HG03432 (cell line): ENCODE measurements at regions not wholly inside any gene's neighbourhood (a gene's known extent, or its start where the extent isn't known, plus 50 kb on each side); places are given as distances from the start of the nearest gene placed in this dataset.

Experiments
- ATAC-seq: cut with Tn5 transposase; IDR thresholded peaks from one replicate; pipeline ENCODE4 v1.9.1; 2021; ENCODE audit warnings: mild to moderate bottlenecking, moderate library complexity; ENCODE audit not compliant: unreplicated experiment

- ATAC-seq: no peak
Observed at GRCh38 chr7:159269745-159270144, 125.1 kb upstream of the VIPR2 start.

- ATAC-seq: no peak
Observed at GRCh38 chr7:159263430-159263829, 118.8 kb upstream of the VIPR2 start.

- no peak for ATAC-seq
Observed at GRCh38 chr7:159253657-159254056, 109.0 kb upstream of the VIPR2 start.

GRCh38 chr7:159250471-159250870, 105.8 kb upstream of the VIPR2 start:
- ATAC-seq: no peak

- no peak for ATAC-seq
Observed at GRCh38 chr7:159249671-159250070, 105.0 kb upstream of the VIPR2 start.

GRCh38 chr7:159247910-159248309, 103.2 kb upstream of the VIPR2 start:
- no peak for ATAC-seq

GRCh38 chr7:159246702-159247480, 102.2 kb upstream of the VIPR2 start:
- no peak for ATAC-seq

- ATAC-seq: no peak
Observed at GRCh38 chr7:159240962-159241361, 96.3 kb upstream of the VIPR2 start.

GRCh38 chr7:159239028-159239427, 94.4 kb upstream of the VIPR2 start:
- ATAC-seq: no peak

GRCh38 chr7:159238541-159238940, 93.9 kb upstream of the VIPR2 start:
- ATAC-seq: no peak

- ATAC-seq: no peak
Observed at GRCh38 chr7:159237022-159237653, 92.5 kb upstream of the VIPR2 start.

- no peak for ATAC-seq
Observed at GRCh38 chr7:159231017-159231416, 86.3 kb upstream of the VIPR2 start.

GRCh38 chr7:159229683-159230475, 85.2 kb upstream of the VIPR2 start:
- ATAC-seq: no peak

- ATAC-seq: no peak
Observed at GRCh38 chr7:159227433-159227832, 82.8 kb upstream of the VIPR2 start.

GRCh38 chr7:159226011-159226702, 81.5 kb upstream of the VIPR2 start:
- ATAC-seq: no peak

GRCh38 chr7:159218607-159219006, 73.9 kb upstream of the VIPR2 start:
- no peak for ATAC-seq

GRCh38 chr7:159218170-159218569, 73.5 kb upstream of the VIPR2 start:
- no peak for ATAC-seq

GRCh38 chr7:159215076-159215475, 70.4 kb upstream of the VIPR2 start:
- ATAC-seq: no peak

- no peak for ATAC-seq
Observed at GRCh38 chr7:159213253-159213652, 68.6 kb upstream of the VIPR2 start.

GRCh38 chr7:159212226-159212625, 67.6 kb upstream of the VIPR2 start:
- ATAC-seq: no peak

GRCh38 chr7:159211540-159212182, 67.0 kb upstream of the VIPR2 start:
- ATAC-seq: no peak
